Caco-2 (cell line): ENCODE measurements at regions not wholly inside any gene's neighbourhood (a gene's known extent, or its start where the extent isn't known, plus 50 kb on each side); places are given as distances from the start of the nearest gene placed in this dataset.

Source experiments
- BruUV-seq: library from RNA; stranded (reverse); fragments of 400-500 nt; replicated peaks from 2 replicates; lab custom pipeline; 2021; lab: Mats Ljungman, UMichigan
- CTCF ChIA-PET: fragments of 300-600 bp; sonication (Branson Sonifier 250); formaldehyde crosslinking; loops from one replicate; lab custom pipeline; 2022; ENCODE audit warnings: antibody characterized with exemption; lab: Charles Lee
- POLR2A ChIA-PET: fragments of 300-600 bp; sonication (Branson Sonifier 250); formaldehyde crosslinking; loops from one replicate; lab custom pipeline; 2022; ENCODE audit warnings: antibody characterized with exemption; lab: Charles Lee
- DNase-seq, 2 experiments: peaks; one replicate each; pipeline versions ENCODE4 v3.0.0 to v3.0.0-alpha.2; 2020 to 2022
- H3K27me3 ChIP-seq: replicated peaks from 2 replicates; pipeline ENCODE4 v1.6.0; 2011; ENCODE audit warnings: low read length; ENCODE audit not compliant: control insufficient read depth, insufficient read depth
- H3K36me3 ChIP-seq: 2 replicates; pipeline ENCODE4 v1.5.1; 2011; ENCODE audit warnings: low read length; ENCODE audit not compliant: control insufficient read depth, insufficient read depth
- H3K4me1 ChIP-seq: fragments of 250-450 bp; sonication (Bioruptor Pico); 2 replicates; pipeline ENCODE4 v1.5.1; 2020; ENCODE audit warnings: mild to moderate bottlenecking
- H3K4me3 ChIP-seq: 2 replicates; pipeline ENCODE4 v1.5.1; 2011; ENCODE audit warnings: low read depth, mild to moderate bottlenecking, control low read depth, low read length
- H3K9me3 ChIP-seq: fragments of 250-450 bp; sonication (Bioruptor Pico); 2 replicates; pipeline ENCODE4 v1.5.1; 2020; ENCODE audit warnings: mild to moderate bottlenecking, moderate library complexity
- H3K27ac Mint-ChIP-seq: one replicate; pipeline ENCODE4 v1.8.0; 2022; ENCODE audit warnings: mixed read lengths; ENCODE audit not compliant: unreplicated experiment
- H3K27me3 Mint-ChIP-seq: one replicate; pipeline ENCODE4 v1.8.0; 2022; ENCODE audit warnings: mixed read lengths; ENCODE audit not compliant: insufficient read depth, unreplicated experiment
- H3K36me3 Mint-ChIP-seq: one replicate; pipeline ENCODE4 v1.8.0; 2022; ENCODE audit warnings: mild to moderate bottlenecking, mixed read lengths; ENCODE audit not compliant: insufficient read depth, unreplicated experiment
- H3K4me1 Mint-ChIP-seq: one replicate; pipeline ENCODE4 v1.8.0; 2022; ENCODE audit warnings: low read depth, mixed read lengths; ENCODE audit not compliant: unreplicated experiment
- H3K4me3 Mint-ChIP-seq: one replicate; pipeline ENCODE4 v1.8.0; 2022; ENCODE audit warnings: mild to moderate bottlenecking, moderate library complexity, mixed read lengths; ENCODE audit not compliant: unreplicated experiment
- H3K9me3 Mint-ChIP-seq: one replicate; pipeline ENCODE4 v1.8.0; 2022; ENCODE audit warnings: mixed read lengths; ENCODE audit not compliant: unreplicated experiment
- CTCF ChIP-seq, 2 experiments: fragments of 200-600 bp in 1 of 2; IDR thresholded peaks; 1 replicate in 1 of 2; 2 replicates in 1 of 2; pipeline versions ENCODE4 v1.5.1 to v1.8.0; 2011 to 2022; ENCODE audit warnings: antibody characterized with exemption in 1 of 2, control low read depth in 1 of 2, inconsistent platforms in 1 of 2, low read depth in 1 of 2, low read length in 1 of 2, mild to moderate bottlenecking in 1 of 2, moderate library complexity in 1 of 2; ENCODE audit not compliant: insufficient read depth in 1 of 2, severe bottlenecking in 1 of 2, unreplicated experiment in 1 of 2
- intact Hi-C: fragments of 100-400 bp; cut with micrococcal nuclease; formaldehyde crosslinking; loops from one replicate; pipeline ENCODE4 v1.10.0; 2022; ENCODE audit not compliant: unreplicated experiment

DNA sequence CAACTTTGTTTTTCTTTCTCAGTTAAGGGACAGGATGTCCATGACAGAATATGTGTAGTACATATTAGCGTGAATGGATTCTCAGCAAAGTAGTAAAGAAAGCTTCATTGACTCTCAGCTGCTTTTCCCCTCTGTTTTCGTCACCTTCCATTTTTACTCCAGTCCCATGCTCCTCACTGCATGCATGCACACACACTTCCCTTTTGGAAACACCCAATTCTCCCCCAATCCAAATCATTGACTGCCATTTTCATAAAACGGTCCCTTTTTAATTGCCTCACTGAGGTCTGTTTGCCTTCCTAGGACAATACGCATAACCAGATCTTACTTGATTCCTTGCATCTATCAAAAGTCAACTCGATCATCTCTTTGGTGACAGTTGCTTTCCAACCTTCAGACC, 287.5 kb upstream of the PARD3B start:
- no peak overlapping the region for H3K27ac Mint-ChIP-seq
- Histone ChIP-seq H3K4me1 (peaks cover 9% of the 10 kb centered on the region; the same call in 1 of the 2 replicates), H3K9me3 (no peaks in the 10 kb centered on the region), H3K36me3 (no peaks in the 10 kb centered on the region), H3K4me3 (no peak overlapping the region), H3K27me3 (no peaks in the 10 kb centered on the region)
- H3K4me3 Mint-ChIP-seq, result no peak overlapping the region
- BruUV-seq, result no TSS peak
- ChIA-PET POLR2A (no interaction called here), CTCF (interaction anchor here (0.7 kb wide), 1 partner anchor 112 kb away, joined by 3 read pairs; no protein-coding TSS in a partner anchor)
- intact Hi-C loops, result no loop called here
- no peaks in the 10 kb centered on the region for H3K36me3 Mint-ChIP-seq
- H3K27me3 Mint-ChIP-seq, result no peaks in the 10 kb centered on the region
- no peak for TF ChIP-seq CTCF (IDR thresholded peaks at IDR 0.05; ENCODE audit: insufficient read depth in 1 of 2, low read depth in 1 of 2, low read length in 1 of 2, severe bottlenecking in 1 of 2, unreplicated experiment in 1 of 2)
- DNase-seq, result no peak
- H3K4me1 Mint-ChIP-seq, result peaks cover 26% of the 10 kb centered on the region
- no peaks in the 10 kb centered on the region for H3K9me3 Mint-ChIP-seq

- POLR2A ChIA-PET, result no interaction called here
- no peak overlapping the region for H3K4me3 ChIP-seq
- no peak for TF ChIP-seq CTCF (IDR thresholded peaks at IDR 0.05; ENCODE audit: insufficient read depth in 1 of 2, low read depth in 1 of 2, low read length in 1 of 2, severe bottlenecking in 1 of 2, unreplicated experiment in 1 of 2)
- CTCF ChIA-PET, result interaction anchor here (0.5 kb wide), 1 partner anchor 187 kb away, joined by 3 read pairs; no protein-coding TSS in a partner anchor
- H3K9me3 ChIP-seq, result no peaks in the 10 kb centered on the region
- H3K9me3 Mint-ChIP-seq, result no peaks in the 10 kb centered on the region
- H3K36me3 Mint-ChIP-seq, result no peaks in the 10 kb centered on the region
- no peaks in the 10 kb centered on the region for H3K27me3 ChIP-seq
- H3K4me3 Mint-ChIP-seq, result no peak overlapping the region
- no peak overlapping the region for H3K27ac Mint-ChIP-seq
- no peaks in the 10 kb centered on the region for H3K36me3 ChIP-seq
- peaks cover 26% of the 10 kb centered on the region for H3K4me1 Mint-ChIP-seq
- no peaks in the 10 kb centered on the region for H3K27me3 Mint-ChIP-seq
- DNase-seq, result peak; percentile 39 to 41
- BruUV-seq, result no TSS peak
- intact Hi-C loops, result no loop called here
- peaks cover 9% of the 10 kb centered on the region; the same call in 1 of the 2 replicates for H3K4me1 ChIP-seq
Measured at GRCh38 chr2:204258890-204259289, 286.4 kb upstream of the PARD3B start.

GRCh38 chr2:204260162-204260877, 285.0 kb upstream of the PARD3B start:
- no peak overlapping the region for H3K4me3 ChIP-seq
- POLR2A ChIA-PET, result no interaction called here
- Mint-ChIP-seq H3K27ac (no peak overlapping the region), H3K4me1 (peaks cover 26% of the 10 kb centered on the region), H3K27me3 (no peaks in the 10 kb centered on the region), H3K36me3 (no peaks in the 10 kb centered on the region), H3K9me3 (no peaks in the 10 kb centered on the region), H3K4me3 (no peak overlapping the region)
- DNase-seq, result peak; percentile 71 to 75
- intact Hi-C loops, result loop anchor here (1.0 to 10.0 kb wide), 9 partner anchors 22 to 1624 kb away; partner anchors contain the start of gene PARD3B
- H3K4me1 ChIP-seq, result peaks cover 9% of the 10 kb centered on the region; the same call in 1 of the 2 replicates
- H3K36me3 ChIP-seq, result no peaks in the 10 kb centered on the region
- CTCF ChIA-PET, result interaction anchor here (0.6 to 3.2 kb wide), 6 partner anchors 22 to 1666 kb away, joined by 3 to 12 read pairs (median 4); no protein-coding TSS in a partner anchor
- BruUV-seq, result no TSS peak
- no peaks in the 10 kb centered on the region for H3K27me3 ChIP-seq
- TF ChIP-seq CTCF (IDR thresholded peaks at IDR 0.05; ENCODE audit: insufficient read depth in 1 of 2, low read depth in 1 of 2, low read length in 1 of 2, severe bottlenecking in 1 of 2, unreplicated experiment in 1 of 2), result peak; percentile 81 to 88
- no peaks in the 10 kb centered on the region for H3K9me3 ChIP-seq
